ENCODE measurements at regions not wholly inside any gene's neighbourhood (a gene's known extent, or its start where the extent isn't known, plus 50 kb on each side); places are given as distances from the start of the nearest gene placed in this dataset.

DNA sequence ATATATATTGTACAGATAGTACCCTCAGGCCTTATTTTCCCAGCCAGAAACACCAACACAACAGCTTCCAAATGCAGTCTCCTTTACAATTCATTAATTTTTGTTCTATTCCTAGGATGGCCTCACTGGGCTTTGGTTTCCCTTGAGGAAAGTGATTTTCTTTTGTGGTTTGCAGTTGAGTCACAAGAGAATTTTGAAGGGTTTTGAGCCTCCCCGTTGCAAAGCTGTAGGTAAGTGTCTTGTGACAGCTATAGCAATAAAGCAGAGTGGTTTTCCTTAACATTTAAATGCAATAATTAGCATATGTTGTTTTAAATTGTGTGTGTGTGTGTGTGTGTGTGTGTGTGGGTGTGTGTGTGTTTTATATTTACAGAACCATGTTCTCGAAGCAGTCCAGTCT, 54.1 kb upstream of the WDR17 start:
- H3K27me3 ChIP-seq: no peaks in the 10 kb centered on the region
- no peak overlapping the region for H3K4me3 ChIP-seq
- DNase-seq (ENCODE audit: low read depth in 1 of 2, low spot score in 1 of 2): no peak
- TF ChIP-seq, protein P1, sequence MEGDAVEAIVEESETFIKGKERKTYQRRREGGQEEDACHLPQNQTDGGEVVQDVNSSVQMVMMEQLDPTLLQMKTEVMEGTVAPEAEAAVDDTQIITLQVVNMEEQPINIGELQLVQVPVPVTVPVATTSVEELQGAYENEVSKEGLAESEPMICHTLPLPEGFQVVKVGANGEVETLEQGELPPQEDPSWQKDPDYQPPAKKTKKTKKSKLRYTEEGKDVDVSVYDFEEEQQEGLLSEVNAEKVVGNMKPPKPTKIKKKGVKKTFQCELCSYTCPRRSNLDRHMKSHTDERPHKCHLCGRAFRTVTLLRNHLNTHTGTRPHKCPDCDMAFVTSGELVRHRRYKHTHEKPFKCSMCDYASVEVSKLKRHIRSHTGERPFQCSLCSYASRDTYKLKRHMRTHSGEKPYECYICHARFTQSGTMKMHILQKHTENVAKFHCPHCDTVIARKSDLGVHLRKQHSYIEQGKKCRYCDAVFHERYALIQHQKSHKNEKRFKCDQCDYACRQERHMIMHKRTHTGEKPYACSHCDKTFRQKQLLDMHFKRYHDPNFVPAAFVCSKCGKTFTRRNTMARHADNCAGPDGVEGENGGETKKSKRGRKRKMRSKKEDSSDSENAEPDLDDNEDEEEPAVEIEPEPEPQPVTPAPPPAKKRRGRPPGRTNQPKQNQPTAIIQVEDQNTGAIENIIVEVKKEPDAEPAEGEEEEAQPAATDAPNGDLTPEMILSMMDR (IDR thresholded peaks at IDR 0.05; ENCODE audit: low read depth, low read length): no peak
- H3K4me1 ChIP-seq (ENCODE audit: low read depth): no peaks in the 10 kb centered on the region
- no peaks in the 10 kb centered on the region for H3K36me3 ChIP-seq
- H3K27ac ChIP-seq: no peak overlapping the region
- no peaks in the 10 kb centered on the region for H3K9me3 ChIP-seq (ENCODE audit: low read depth)

DNA sequence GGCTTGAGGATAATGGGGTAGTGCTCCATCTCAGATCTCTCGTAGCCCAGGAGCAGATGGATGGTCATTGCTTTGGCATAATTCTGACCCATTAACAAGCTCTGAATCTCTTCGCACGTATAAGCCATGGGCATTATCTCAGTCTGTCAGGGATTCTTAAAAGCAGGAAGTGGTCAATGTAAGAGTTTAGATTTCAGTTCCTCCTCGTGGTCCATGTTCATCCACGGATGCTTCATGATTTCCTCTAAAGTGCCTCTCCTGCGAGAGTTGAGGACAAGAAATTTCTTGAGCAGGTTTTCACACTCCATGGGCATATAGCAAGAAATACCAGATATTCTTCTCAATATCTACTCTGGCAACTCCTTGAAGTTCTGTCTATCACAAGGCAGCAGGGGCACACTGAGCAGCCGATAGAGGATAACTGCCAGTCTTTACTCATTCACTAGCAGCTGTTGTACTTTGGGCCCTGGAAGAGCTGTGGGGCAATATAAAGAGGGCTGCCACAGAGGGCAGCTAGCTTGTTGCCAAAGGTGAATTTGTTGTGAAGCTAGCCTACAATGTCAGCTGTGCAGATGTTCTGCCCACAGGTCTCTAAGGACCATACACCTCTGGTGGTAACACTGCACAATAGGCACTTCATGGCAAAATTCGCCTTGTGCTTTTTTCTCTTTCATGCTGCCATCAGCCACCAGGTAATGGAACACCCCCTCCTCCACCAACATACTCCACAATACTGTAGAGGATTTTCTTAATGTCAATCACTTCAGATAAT, 52.0 kb upstream of the WDR17 start:
- H3K4me3 ChIP-seq: no peak overlapping the region
- no peaks in the 10 kb centered on the region for H3K9me3 ChIP-seq (ENCODE audit: low read depth)
- H3K36me3 ChIP-seq: no peaks in the 10 kb centered on the region
- H3K27me3 ChIP-seq: no peaks in the 10 kb centered on the region
- H3K27ac ChIP-seq: no peak overlapping the region
- DNase-seq (ENCODE audit: low read depth in 1 of 2, low spot score in 1 of 2): no peak
- TF ChIP-seq, protein P1 (IDR thresholded peaks at IDR 0.05; ENCODE audit: low read depth, low read length): no peak
- no peaks in the 10 kb centered on the region for H3K4me1 ChIP-seq (ENCODE audit: low read depth)

DNA sequence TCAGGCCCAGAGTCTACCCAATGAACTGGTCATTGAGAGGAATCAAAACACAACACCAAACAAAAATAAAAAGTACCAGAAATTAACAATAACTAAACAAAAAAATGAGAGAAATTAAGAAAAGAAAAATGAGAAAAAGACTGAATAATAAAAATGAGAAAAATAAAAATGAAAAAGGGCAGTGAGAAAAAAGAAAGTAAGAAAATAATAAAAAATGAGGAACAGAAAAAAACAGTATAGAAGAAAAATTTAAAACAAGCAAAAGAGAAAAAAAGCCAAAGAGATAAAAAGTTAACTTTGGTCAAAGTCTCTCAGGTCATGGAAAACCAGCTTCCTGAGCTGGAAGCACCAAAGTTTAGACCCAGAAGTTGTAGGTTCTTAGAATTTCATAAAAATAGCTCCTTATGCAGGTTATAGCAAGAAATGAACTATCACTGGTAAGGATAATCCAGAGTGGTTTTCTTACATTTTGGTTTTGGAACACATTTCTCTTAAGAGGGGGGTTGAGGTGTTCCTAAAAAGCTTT, 51.0 kb upstream of the WDR17 start:
- H3K27ac ChIP-seq: no peak overlapping the region
- no peak for DNase-seq (ENCODE audit: low read depth in 1 of 2, low spot score in 1 of 2)
- TF ChIP-seq, protein P1 (IDR thresholded peaks at IDR 0.05; ENCODE audit: low read depth, low read length): no peak
- no peaks in the 10 kb centered on the region for H3K9me3 ChIP-seq (ENCODE audit: low read depth)
- H3K36me3 ChIP-seq: no peaks in the 10 kb centered on the region
- H3K4me3 ChIP-seq: no peak overlapping the region
- H3K4me1 ChIP-seq (ENCODE audit: low read depth): no peaks in the 10 kb centered on the region
- H3K27me3 ChIP-seq: no peaks in the 10 kb centered on the region

Measured in cardiac muscle cell (in vitro differentiated cells and primary cell).